H9 (cell line): ENCODE measurements at regions not wholly inside any gene's neighbourhood (a gene's known extent, or its start where the extent isn't known, plus 50 kb on each side); places are given as distances from the start of the nearest gene placed in this dataset.

Experiments
- DNase-seq: peaks from one replicate; pipeline ENCODE4 v3.0.0-alpha.2; 2017
- H2AFZ ChIP-seq: one replicate; pipeline ENCODE4 v1.6.1; 2013; ENCODE audit warnings: mild to moderate bottlenecking, low read length, control low read depth, moderate library complexity
- H2AK5ac ChIP-seq: 2 replicates; pipeline ENCODE4 v1.6.1; 2013; ENCODE audit warnings: low read length, control low read depth, mixed read lengths; ENCODE audit not compliant: insufficient read length
- H2BK120ac ChIP-seq: one replicate; pipeline ENCODE4 v1.6.1; 2013; ENCODE audit warnings: low read depth, mild to moderate bottlenecking, low read length, control low read depth, inconsistent platforms; ENCODE audit not compliant: poor library complexity, severe bottlenecking
- H2BK12ac ChIP-seq: 2 replicates; pipeline ENCODE4 v1.6.1; 2013; ENCODE audit warnings: low read length, control low read depth, mixed read lengths, low read depth; ENCODE audit not compliant: insufficient read length
- H2BK15ac ChIP-seq: 2 replicates; pipeline ENCODE4 v1.6.1; 2013; ENCODE audit warnings: low read depth, low read length, control low read depth
- H2BK20ac ChIP-seq: one replicate; pipeline ENCODE4 v1.6.1; 2013; ENCODE audit warnings: low read depth, mild to moderate bottlenecking, low read length, control low read depth, inconsistent platforms; ENCODE audit not compliant: poor library complexity, severe bottlenecking
- H2BK5ac ChIP-seq: 2 replicates; pipeline ENCODE4 v1.6.1; 2013; ENCODE audit warnings: low read length, control low read depth, mixed read lengths; ENCODE audit not compliant: insufficient read length
- H3K14ac ChIP-seq: 2 replicates; pipeline ENCODE4 v1.6.1; 2013; ENCODE audit warnings: low read length, control low read depth; ENCODE audit not compliant: insufficient read depth
- H3K18ac ChIP-seq: 2 replicates; pipeline ENCODE4 v1.6.1; 2013; ENCODE audit warnings: low read depth, mild to moderate bottlenecking, mixed read lengths, low read length, control low read depth; ENCODE audit not compliant: insufficient read length
- H3K23ac ChIP-seq: 2 replicates; pipeline ENCODE4 v1.6.1; 2013; ENCODE audit warnings: low read length, control low read depth, mixed read lengths, low read depth; ENCODE audit not compliant: insufficient read length
- H3K23me2 ChIP-seq: 2 replicates; pipeline ENCODE4 v1.6.1; 2013; ENCODE audit warnings: low read depth, mild to moderate bottlenecking, mixed read lengths, low read length, control low read depth; ENCODE audit not compliant: insufficient read length, poor library complexity, severe bottlenecking
- H3K27ac ChIP-seq: 2 replicates; pipeline ENCODE4 v1.5.1; 2013; ENCODE audit warnings: low read length, control low read depth, mixed read lengths, low read depth; ENCODE audit not compliant: insufficient read length
- H3K27me3 ChIP-seq: 2 replicates; pipeline ENCODE4 v1.6.1; 2013; ENCODE audit warnings: low read length, control low read depth, inconsistent platforms; ENCODE audit not compliant: insufficient read depth
- H3K4ac ChIP-seq: 2 replicates; pipeline ENCODE4 v1.6.1; 2013; ENCODE audit warnings: low read depth, mild to moderate bottlenecking, control low read depth, inconsistent platforms, low read length, moderate library complexity
- H3K4me1 ChIP-seq: 2 replicates; pipeline ENCODE4 v1.6.1; 2013; ENCODE audit warnings: low read length, control low read depth, inconsistent platforms; ENCODE audit not compliant: insufficient read depth
- H3K4me2 ChIP-seq: 2 replicates; pipeline ENCODE4 v1.6.1; 2013; ENCODE audit warnings: low read length, control low read depth, mixed read lengths; ENCODE audit not compliant: insufficient read length, insufficient read depth
- H3K56ac ChIP-seq: 2 replicates; pipeline ENCODE4 v1.6.1; 2013; ENCODE audit warnings: low read depth, mild to moderate bottlenecking, mixed read lengths, low read length, control low read depth; ENCODE audit not compliant: insufficient read length
- H3K79me1 ChIP-seq: 2 replicates; pipeline ENCODE4 v1.6.1; 2013; ENCODE audit warnings: low read depth, mild to moderate bottlenecking, moderate library complexity, low read length, control low read depth, inconsistent platforms; ENCODE audit not compliant: insufficient read depth, poor library complexity, severe bottlenecking
- H3K79me2 ChIP-seq: 2 replicates; pipeline ENCODE4 v1.6.1; 2013; ENCODE audit warnings: low read length, control low read depth, inconsistent platforms; ENCODE audit not compliant: insufficient read depth
- H3K9ac ChIP-seq: 2 replicates; pipeline ENCODE4 v1.6.1; 2013; ENCODE audit warnings: low read length, control low read depth, mixed read lengths; ENCODE audit not compliant: insufficient read length; ENCODE audit errors: extremely low read depth
- H3K9me3 ChIP-seq: one replicate; pipeline ENCODE4 v1.6.1; 2013; ENCODE audit warnings: low read depth, low read length, inconsistent platforms; ENCODE audit not compliant: control insufficient read depth
- H3T11ph ChIP-seq: one replicate; pipeline ENCODE4 v1.6.1; 2013; ENCODE audit warnings: mild to moderate bottlenecking, low read length, control low read depth, inconsistent platforms
- H4K20me1 ChIP-seq: one replicate; pipeline ENCODE4 v1.6.1; 2013; ENCODE audit not compliant: control insufficient read depth, insufficient read length, insufficient read depth
- H4K5ac ChIP-seq: 2 replicates; pipeline ENCODE4 v1.6.1; 2013; ENCODE audit warnings: low read depth, mild to moderate bottlenecking, mixed read lengths, low read length, control low read depth; ENCODE audit not compliant: insufficient read length
- H4K8ac ChIP-seq: replicated peaks from 2 replicates; pipeline ENCODE4 v1.6.1; 2013; ENCODE audit warnings: low read length, control low read depth, mixed read lengths, low read depth; ENCODE audit not compliant: insufficient read length
- H4K91ac ChIP-seq: 2 replicates; pipeline ENCODE4 v1.6.1; 2013; ENCODE audit warnings: low read depth, mild to moderate bottlenecking, moderate library complexity, mixed read lengths, low read length, control low read depth; ENCODE audit not compliant: insufficient read length
- H3K27ac Mint-ChIP-seq, 3 experiments: 2 replicates in 2 of 3; 3 replicates in 1 of 3; pipeline ENCODE4 v1.8.0; 2020 to 2021; ENCODE audit warnings: mixed read lengths in 3 of 3, mild to moderate bottlenecking in 1 of 3, moderate library complexity in 1 of 3
- H3K27me3 Mint-ChIP-seq: 2 replicates; pipeline ENCODE4 v1.8.0; 2021; ENCODE audit warnings: low read depth, mild to moderate bottlenecking, moderate library complexity, mixed read lengths
- H3K36me3 Mint-ChIP-seq, 3 experiments: 2 replicates in 2 of 3; 3 replicates in 1 of 3; pipeline ENCODE4 v1.8.0; 2020 to 2021; ENCODE audit warnings: low read depth in 3 of 3, mixed read lengths in 3 of 3; ENCODE audit not compliant: insufficient read depth in 1 of 3
- H3K4me1 Mint-ChIP-seq, 2 experiments: 2 replicates each; pipeline ENCODE4 v1.8.0; 2020; ENCODE audit warnings: mixed read lengths in 2 of 2
- H3K4me3 Mint-ChIP-seq, 2 experiments: 2 replicates in 1 of 2; 3 replicates in 1 of 2; pipeline ENCODE4 v1.8.0; 2020 to 2021; ENCODE audit warnings: mild to moderate bottlenecking in 2 of 2, mixed read lengths in 2 of 2, moderate library complexity in 1 of 2
- H3K9me3 Mint-ChIP-seq, 2 experiments: 2 replicates in 1 of 2; 3 replicates in 1 of 2; pipeline ENCODE4 v1.8.0; 2020; ENCODE audit warnings: mild to moderate bottlenecking in 2 of 2, mixed read lengths in 2 of 2, moderate library complexity in 1 of 2
- WGBS: extraction: QIAGEN DNeasy Blood & Tissue Kit; methylation state at CpG from one replicate; pipeline ENCODE4 v1.1.7; 2013; ENCODE audit warnings: missing lambda C conversion rate, low lambda C conversion rate, mixed read lengths; ENCODE audit not compliant: insufficient read length; ENCODE audit errors: extremely low coverage; 5-methylcytosine and 5-hydroxymethylcytosine counted together
- TF ChIP-seq, protein P1 (sequence below): fragments of 200-600 bp; sonication (generic); conservative IDR thresholded peaks from 3 replicates; pipeline ENCODE4 v1.8.0; 2021; ENCODE audit warnings: antibody characterized with exemption, mild to moderate bottlenecking

DNA sequence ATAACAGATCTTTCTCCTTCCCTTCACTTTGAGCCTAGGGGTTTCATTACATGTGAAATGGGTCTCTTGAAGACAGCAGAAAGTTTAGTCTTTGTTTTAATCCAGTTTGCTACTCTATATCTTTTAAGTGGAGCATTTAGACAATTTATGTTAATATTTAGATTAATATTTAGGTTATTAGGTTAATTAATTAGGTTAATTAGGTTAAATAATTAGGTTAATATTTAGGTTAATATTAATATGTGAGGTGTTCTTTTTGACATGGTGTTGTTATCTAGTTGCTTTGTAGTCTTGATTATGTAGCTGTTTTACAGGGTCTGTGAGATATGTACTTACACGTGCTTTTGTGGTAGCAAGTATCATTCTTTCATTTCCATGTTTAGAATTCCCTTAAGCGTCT is 312.9 kb downstream of the NEK10 start:
- peaks cover 16 to 66% (median 48%) of the 10 kb centered on the region in 3 experiments for H3K36me3 Mint-ChIP-seq
- Histone ChIP-seq H3K9ac (no peak overlapping the region), H2BK5ac (no peak overlapping the region), H3K56ac (no peak overlapping the region), H3K4me1 (no peaks in the 10 kb centered on the region), H3K14ac (no peak overlapping the region), H3K4ac (no peak overlapping the region), H4K20me1 (no peaks in the 10 kb centered on the region), H2BK12ac (no peak overlapping the region), H3K23ac (no peak overlapping the region), H4K8ac (no peak overlapping the region), H4K91ac (no peak overlapping the region), H2AFZ (no peak overlapping the region), H3K79me2 (no peaks in the 10 kb centered on the region), H3K18ac (no peak overlapping the region), H3K27ac (no peak overlapping the region), H2BK15ac (no peak overlapping the region), H3K9me3 (peaks cover 12% of the 10 kb centered on the region), H3K4me2 (no peak overlapping the region), H3T11ph (no peak overlapping the region), H3K23me2 (no peaks in the 10 kb centered on the region), H2AK5ac (no peak overlapping the region), H4K5ac (no peak overlapping the region), H2BK120ac (no peak overlapping the region), H2BK20ac (no peak overlapping the region), H3K27me3 (no peaks in the 10 kb centered on the region), H3K79me1 (no peaks in the 10 kb centered on the region)
- no peak for DNase-seq
- TF ChIP-seq, protein P1, sequence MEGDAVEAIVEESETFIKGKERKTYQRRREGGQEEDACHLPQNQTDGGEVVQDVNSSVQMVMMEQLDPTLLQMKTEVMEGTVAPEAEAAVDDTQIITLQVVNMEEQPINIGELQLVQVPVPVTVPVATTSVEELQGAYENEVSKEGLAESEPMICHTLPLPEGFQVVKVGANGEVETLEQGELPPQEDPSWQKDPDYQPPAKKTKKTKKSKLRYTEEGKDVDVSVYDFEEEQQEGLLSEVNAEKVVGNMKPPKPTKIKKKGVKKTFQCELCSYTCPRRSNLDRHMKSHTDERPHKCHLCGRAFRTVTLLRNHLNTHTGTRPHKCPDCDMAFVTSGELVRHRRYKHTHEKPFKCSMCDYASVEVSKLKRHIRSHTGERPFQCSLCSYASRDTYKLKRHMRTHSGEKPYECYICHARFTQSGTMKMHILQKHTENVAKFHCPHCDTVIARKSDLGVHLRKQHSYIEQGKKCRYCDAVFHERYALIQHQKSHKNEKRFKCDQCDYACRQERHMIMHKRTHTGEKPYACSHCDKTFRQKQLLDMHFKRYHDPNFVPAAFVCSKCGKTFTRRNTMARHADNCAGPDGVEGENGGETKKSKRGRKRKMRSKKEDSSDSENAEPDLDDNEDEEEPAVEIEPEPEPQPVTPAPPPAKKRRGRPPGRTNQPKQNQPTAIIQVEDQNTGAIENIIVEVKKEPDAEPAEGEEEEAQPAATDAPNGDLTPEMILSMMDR, result no peak
- no CpG with 5 or more reads among the region's 2 CpGs for WGBS
- peaks cover 42 to 60% of the 10 kb centered on the region in 2 experiments for H3K9me3 Mint-ChIP-seq
- no peaks in the 10 kb centered on the region for H3K4me1 Mint-ChIP-seq
- H3K27ac Mint-ChIP-seq, result no peak overlapping the region
- H3K27me3 Mint-ChIP-seq, result no peaks in the 10 kb centered on the region; the same call in 1 of the 2 replicates
- H3K4me3 Mint-ChIP-seq, result no peak overlapping the region
